EL (cell line): ENCODE measurements at regions not wholly inside any gene's neighbourhood (a gene's known extent, or its start where the extent isn't known, plus 50 kb on each side); places are given as distances from the start of the nearest gene placed in this dataset.
"Not testable (repeated sequence)": the region's sequence is repeated elsewhere in the genome, so short reads cannot be mapped to it uniquely, and the experiment has no call there.

Source experiments
- DNase-seq: peaks from one replicate; pipeline ENCODE4 v3.0.0-alpha.2; 2016

DNA sequence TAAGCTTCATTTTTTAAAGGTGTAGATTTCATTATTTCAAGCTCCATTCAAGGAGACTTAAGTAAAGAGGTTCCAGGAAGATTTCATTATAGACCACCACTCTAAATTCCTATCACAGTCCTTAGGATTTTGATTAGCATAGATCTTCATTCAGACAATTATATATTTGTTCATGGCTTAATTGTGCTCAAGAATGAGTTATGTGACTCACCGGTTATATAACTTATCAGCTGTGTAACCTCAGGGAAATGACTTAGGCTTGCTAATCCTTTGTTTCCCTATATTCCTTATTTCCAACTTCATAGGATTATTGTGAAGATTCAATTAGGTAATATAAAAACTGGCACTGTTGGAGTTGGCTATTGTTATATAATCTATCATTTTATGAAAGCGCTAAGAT is 632.8 kb upstream of the SPRY2 start:
- no peak for DNase-seq

DNA sequence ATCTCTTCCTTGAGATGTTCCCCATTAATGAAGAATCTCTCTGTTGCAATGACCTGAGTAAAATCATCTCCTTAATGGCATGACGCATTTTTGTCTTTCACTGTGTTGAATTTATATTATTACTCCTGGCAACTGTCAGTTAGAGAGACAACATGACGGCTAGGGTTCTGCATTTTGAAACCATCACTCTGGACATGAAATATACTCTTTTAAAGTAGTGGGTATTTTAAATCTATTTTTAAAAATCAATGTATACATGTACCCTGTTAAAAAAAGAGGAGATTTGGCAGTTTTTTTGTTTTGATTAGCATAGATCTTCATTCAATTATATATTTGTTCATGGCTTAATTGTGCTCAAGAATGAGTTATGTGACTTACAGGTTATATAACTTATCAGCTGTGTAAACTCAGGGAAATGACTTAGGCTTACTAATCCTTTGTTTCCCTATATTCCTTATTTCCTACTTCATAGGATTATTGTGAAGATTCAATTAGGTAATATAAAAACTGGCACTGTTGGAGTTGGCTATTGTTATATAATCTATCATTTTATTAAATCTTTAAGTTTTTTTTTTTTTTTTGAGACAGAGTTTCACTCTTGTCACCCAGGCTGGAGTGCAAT is 632.0 kb upstream of the SPRY2 start:
- DNase-seq: no peak

DNA sequence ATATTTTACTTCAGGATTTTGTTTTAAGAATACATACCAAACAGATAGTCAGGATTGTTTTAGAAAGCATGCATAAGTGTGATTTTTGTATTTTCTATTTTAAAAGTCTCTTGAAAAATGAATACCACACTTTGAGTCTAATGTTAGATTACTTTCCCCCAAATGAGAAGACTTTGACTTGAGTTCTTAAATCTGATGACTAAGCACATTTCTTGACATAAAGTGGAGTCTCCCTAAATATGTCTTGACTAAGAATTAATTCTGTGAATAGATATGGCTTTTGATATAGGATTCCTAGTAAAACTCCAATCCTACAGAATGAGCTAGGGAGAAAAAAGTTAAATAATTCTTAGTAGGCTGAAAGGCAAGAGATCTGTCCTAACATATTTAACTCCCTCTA is 624.2 kb upstream of the SPRY2 start:
- no peak for DNase-seq

DNA sequence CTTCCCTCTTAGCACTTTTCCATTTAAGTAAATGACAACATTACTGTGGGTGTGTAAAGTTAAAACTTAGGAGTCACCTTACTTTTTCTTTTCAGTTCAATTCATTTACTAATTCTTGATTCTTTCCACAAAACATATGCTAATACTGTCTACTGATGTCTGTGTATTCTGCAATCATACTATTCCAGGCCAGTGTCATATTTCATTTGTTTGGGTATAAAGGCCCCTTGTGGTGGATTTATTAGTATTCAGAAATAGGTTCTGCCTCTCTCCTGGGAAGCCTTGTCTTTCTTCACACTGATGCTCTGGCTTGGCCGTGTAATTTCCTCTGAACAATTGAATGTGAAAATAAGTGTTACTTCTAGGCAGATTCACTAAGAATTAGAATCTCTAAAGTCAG is 621.9 kb upstream of the SPRY2 start:
- no peak for DNase-seq

DNA sequence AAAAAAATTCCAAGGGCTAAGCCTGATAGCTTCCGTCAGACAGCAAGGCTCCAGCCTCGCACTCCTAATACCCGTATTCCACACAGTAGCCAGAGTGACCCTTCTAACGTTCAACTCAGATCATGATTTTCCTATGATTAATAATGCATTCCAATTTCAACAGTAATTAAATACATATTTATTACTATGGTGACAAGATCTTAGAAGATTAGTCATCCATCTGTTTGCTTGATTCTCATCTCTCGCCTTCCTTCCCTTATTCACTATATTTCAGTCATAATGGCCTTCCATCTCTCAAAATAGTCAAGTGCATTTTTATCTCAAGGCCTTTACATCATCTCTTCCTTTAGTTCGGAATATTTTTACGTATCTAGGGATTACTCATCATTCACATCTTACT is 621.2 kb upstream of the SPRY2 start:
- DNase-seq: no peak

DNA sequence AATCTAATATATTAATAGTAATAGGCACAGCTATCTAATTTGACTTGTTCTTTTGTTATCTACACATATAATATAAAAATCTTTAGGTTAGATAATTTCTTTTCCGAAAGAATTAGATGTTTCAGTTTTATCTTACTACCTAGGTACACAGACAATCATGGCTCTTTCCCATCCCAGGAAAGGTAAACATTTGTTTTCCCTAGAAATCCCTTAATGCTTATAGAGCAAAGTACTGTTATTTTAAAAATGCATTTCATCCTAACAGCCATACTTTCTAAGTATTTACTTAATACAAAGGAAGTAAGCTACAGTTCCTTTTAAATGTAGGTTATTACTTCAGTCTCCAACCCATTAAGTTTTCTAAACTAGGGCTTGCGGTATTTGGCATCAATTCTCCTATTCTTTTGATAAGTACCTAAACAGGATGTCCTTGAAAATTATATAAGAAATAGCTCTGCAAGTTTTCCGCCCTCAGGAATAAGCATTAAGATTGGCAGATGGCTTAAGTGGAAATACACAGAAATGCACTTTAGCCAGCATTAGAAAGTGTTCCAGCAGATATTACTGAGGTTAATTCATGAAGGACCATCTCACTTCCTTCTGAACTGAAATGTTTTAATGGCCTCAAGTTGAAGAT is 616.2 kb upstream of the SPRY2 start:
- DNase-seq: no peak

DNA sequence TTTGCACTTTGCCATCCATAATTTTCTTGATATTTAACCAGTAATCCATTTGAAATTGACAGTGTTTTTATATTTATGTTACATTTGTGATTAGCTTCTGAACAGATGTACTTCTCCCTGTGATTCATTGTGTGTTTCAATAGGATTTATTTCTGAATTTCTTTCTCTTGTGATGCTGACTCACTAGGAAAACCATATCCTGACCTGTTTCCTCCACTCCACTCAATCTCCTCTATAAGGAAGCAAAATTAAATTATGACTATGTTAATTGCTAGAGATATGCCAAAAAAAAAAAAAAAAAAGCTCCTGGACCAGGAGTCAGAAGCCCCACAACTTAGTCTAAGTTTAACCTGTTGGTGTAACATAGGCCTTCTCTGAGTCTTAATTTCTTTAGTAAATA is 614.6 kb upstream of the SPRY2 start:
- no peak for DNase-seq

DNA sequence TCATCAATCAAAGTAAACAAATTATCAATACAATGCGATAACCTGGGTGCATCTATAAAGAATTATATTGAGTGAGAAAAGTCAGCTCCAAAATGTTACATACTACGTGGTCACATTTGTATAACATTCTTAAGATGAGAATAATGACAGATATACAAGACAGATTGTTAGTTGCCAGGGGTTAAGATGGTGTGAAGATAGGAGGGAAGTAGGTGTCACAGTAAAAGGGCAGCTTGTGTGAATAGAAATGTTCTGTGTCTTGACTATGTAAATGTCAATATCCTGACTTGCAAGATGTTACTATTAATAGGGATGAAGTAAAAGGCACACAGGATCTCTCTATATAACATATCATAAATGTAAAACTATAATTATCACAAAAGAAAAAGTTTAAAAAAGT is 611.2 kb upstream of the SPRY2 start:
- DNase-seq: no peak

DNA sequence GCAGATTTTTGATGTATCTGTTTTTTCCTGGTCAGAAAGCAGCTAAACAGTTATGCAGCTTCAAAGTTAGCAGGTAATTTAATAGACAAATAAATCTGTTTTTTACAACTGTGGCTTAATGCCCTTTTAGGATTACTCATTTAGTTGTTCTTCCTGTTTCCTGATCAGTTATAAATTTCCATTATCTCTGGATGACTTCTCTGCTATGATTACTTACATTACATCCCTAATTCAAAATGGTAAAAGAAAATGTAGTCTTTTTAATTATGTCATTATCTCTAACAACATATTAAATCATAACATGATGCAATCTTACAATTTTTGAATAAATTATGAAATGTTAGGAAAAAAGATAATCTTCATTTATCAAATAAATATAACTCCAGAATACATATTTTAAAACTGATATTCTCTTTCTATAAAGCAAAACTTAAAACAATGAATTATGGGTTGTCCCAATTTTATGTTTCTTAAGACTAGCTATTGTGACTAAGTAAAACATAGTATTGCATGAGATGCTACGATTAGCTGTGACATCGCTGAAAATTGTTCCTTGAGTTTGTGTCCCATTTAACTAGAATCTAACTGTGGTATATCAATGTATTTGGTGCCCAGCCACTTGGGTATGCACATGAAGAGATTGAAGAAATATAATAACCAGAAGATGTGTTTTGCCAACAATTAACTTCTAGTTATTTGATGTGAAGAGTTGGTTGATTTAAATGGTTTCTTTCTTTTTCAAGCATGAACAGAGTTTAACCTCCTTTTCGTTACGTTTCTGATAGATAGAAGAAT is 605.3 kb upstream of the SPRY2 start:
- DNase-seq: no peak

DNA sequence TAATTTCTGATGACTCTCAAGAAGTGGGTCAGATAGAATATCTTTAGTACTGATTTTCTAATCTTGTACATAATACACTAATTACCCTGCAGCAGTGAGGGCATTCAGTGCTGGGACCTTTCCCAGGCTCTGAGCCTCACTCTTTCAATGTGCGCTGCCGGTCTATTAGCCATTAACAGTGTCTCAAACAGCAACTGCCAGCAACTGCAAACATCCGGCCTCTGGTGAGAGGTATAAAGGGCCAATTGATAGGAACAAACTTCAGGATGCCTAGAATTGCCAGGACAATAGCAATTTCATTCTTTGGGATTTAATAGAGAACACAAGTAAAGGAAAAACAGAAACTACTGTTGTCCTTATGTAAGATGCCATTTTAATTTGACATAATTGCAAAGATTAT is 604.4 kb upstream of the SPRY2 start:
- DNase-seq: no peak

DNA sequence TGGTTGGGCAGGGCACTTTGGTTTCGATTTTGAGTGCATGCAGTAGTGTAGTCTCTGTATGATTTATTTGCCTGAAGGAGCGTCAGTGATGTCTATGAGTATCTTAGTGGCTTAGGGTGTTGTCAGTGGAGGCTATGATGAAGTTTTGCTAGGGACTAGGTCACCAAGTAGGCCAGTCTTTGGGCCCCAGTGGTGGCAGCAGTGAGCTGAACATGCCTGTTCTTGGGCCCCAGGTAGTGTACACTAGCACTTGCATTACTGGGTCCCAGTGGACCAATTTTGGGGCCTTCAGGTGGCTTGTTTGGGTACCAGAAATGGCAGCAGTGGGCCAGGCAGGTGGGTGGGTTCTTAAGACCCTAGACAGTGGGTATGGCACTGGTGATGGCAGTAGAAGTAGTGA is 598.7 kb upstream of the SPRY2 start:
- no peak for DNase-seq

DNA sequence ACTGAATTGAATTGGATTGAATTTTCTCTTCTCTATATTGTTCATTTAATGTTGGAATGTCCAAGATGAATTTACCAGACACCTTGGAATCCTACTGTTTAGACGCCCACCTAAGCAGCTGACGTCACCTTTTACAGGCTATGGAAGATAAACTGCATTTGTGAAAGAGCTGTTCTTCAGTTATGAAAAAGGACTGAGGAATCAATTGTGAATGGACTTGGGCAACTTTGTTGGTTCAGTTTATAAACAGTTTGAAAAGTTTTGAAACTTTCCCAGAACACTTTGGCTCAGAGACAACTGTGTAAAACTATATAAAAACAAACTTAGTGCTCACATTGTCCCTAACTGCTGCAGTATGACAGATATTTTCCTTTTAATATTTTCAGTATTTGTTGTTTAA is 590.8 kb upstream of the SPRY2 start:
- no peak for DNase-seq

DNA sequence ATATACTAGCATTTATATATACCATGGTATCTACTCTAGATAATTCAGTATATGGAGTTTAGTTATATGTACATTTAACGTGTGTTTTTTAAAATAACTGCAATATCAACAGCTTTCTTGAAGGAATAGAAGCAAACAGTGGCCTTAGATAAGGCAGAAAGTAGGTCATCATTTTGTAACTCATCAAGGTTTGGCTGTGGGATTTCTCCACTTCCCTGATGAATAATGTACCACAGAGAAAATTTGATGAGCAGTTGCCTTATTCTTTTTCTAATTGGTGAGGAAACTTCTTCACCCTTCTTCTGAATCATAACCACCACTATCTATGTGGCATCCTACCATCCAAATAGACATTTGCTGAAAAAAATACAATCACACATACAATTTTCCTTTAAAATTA is 590.2 kb upstream of the SPRY2 start:
- no peak for DNase-seq

DNA sequence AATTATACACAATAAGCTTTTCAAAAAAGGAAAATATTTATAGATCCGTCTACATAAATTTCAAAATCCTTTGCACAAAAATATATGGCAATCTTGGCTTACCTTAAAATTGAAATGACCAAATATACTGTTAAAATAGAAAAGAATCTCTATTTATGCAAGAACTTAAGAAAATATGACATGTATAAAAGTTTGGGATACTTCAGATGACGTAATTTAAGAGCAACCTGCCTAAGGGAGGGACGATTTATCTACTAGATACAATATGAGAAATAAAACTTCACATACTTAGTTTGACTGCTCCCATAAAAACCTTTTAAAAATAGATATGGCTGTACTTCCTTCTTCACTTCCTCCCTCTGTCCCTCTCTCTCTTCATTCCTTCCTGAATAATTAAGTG is 587.3 kb upstream of the SPRY2 start:
- no peak for DNase-seq

DNA sequence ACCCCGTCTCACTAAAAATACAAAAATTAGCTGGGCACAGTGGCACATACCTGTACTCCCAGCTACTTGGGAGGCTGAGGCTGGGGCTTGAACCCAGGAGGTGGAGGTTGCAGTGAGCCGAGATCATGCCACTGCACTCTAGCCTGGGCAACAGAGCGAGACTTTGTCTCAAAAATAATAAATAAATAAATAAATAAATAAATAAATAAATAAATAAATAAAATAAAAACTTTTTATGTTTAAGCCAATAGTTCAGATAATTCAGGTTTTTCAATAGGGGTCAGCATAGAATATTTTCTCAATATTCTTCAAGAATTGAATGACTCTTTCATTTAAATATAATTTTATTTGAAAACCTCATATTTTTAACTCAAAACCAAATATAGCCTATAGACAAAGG is 585.1 kb upstream of the SPRY2 start:
- not testable (repeated sequence) for DNase-seq

DNA sequence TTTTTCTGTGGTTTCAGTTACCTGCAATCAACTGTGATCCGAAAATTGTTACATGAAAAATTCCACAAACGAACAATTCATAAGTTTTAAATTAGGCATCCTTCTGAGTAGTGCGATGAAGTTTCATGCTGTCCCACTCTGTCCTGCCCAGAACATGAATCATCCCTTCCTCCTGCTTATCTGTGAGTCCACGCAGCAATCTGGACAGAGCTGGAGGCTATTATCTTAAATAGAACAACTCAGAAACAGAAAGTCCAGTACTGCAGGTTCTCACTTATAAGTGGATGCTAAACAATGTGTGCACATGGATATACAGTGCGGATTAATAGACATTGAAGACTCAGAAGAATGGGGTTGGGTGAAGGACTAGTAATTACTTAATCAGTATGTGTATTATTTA is 583.7 kb upstream of the SPRY2 start:
- no peak for DNase-seq

DNA sequence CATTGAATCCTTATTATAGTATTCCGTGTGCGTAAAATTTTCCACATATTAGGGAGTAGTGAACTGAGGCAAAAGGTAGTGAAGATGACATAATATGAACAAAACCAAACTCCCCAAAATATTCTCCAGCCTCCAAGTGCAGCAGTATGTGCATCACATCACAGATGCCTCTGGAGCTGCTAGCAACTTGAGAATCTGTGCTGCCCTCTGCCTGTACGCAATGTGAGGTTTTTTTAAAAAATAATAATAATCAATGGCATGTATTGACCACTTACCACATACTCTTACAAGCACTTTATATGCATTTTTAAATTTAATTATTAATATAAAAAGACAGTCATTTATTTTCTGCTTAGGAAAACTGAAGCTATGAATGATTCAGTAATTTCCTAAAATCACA is 583.0 kb upstream of the SPRY2 start:
- no peak for DNase-seq

DNA sequence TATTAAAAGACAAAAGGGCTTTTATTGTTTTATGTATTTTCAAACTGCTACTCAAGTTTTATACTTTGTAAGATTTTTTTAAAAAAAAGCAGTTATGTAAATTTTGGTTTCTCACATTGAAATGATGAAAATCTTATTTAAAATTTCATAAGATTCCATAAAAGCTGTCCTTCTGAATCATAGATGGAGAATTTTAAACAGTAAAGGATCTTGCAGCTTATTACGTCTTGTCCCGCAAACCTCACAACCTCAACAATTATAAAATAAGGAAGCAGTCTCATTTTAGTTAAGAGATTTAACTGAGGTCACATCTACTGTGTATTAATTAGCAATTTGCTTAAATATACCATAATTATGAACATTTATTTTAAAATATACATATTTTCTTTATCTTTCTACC is 581.0 kb upstream of the SPRY2 start:
- DNase-seq: no peak

DNA sequence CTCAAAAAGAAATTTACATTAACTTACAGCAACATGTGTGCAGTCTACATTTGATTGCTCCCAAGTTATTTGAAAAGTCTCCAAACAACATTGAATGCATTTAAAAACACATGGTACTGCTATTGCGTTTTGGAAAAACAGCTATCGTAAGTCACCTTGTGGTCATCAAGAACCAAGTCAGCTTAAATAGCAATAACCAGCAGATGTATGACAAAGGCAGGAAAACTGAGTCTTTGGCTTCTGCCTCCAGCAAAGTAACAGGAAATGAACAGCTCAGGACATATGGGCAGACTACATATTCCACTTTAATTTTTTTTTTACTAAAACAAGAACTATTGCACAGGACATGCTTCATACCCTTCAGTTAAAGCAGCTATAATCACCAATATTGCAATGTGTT is 580.6 kb upstream of the SPRY2 start:
- DNase-seq: no peak

DNA sequence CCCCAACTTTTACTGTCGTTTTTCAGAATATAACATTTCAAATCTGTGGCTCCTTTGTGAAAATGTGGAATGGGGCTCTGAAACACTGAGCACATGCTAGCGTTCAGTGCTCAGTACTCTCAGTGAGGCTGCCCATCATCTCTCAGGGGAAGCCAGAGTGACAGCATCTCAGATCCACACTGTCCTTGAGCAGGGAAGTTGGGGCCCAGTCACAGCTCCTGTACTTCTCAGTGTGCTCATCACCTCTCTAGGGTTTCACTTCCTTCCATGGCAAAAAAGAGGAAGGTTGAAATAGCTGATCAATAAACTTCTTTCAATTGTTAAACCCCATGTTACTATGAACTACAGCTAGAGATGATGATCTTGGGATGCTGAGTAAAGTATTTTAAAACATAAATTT is 565.9 kb upstream of the SPRY2 start:
- DNase-seq: no peak

DNA sequence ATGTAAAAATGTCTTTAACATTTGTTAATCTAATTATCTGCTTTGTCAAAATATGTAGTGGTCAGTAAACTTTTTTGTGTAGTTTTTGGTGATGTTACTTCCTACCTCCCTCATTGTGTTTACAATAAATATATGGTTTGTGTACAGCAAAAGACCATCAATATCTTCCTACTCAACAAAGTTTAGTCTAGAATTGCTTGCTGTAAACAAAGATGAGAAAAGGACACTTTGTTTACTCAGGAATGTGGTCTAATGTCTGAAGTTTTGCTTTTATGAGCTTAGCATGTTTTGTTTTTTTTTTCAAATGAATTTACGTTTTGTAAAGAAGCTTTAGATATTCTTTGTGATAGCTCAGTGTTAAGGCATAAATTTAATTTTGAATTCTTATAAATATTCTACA is 563.5 kb upstream of the SPRY2 start:
- no peak for DNase-seq

DNA sequence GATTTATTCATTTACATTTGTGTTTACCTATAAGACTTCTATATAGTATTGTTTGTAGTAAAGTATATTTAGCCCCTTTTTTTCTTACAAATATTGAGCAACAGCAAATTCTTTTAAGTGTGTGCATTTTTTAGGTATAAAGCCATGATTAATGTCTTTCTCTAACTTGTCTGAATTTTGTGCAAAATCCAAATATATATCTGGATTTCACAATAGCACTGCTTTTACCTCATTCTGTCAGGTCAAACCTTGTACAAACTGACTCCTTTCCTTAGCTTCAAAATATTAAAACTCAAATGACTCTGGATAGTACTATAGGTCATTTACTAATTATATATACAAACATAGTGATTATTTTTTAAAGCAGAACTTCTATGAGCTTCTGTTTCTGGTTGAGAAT is 563.0 kb upstream of the SPRY2 start:
- no peak for DNase-seq

DNA sequence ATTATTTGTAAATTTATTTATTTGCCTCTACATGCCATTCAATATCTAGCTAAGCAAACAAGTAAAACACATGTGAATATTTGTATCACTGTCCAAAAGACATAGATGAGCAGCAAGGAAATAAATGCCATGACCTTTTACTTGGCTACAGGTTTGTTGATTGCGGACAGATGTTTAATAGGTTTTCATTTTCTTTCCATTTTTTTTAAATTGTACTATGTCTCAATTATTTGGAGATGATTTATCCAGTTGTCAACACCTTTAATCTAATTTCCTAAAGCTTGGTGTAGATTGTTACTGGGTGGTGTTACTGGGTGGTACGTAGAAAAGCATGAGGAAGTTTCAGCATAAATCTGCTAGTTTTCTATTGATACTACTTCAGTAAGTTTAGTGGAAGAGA is 560.6 kb upstream of the SPRY2 start:
- no peak for DNase-seq

DNA sequence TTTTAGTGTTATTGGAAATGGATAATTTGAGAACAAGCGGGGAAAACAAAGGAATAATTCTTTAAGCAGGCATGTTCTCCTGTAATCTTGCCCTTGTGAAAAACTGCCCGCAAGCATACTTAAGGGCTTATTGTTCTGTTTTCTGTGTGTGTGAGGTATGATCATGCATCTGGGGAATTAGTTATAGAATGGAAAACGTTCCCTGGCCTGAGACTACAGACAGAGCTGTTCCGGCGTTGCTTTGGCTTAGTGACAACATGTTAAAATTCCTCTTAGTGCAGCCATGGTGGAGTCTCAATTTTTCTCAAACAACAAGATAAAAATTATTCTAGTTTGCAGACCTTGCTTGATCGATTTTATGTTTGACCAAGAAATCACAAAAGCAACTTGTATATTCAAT is 560.2 kb upstream of the SPRY2 start:
- DNase-seq: no peak

DNA sequence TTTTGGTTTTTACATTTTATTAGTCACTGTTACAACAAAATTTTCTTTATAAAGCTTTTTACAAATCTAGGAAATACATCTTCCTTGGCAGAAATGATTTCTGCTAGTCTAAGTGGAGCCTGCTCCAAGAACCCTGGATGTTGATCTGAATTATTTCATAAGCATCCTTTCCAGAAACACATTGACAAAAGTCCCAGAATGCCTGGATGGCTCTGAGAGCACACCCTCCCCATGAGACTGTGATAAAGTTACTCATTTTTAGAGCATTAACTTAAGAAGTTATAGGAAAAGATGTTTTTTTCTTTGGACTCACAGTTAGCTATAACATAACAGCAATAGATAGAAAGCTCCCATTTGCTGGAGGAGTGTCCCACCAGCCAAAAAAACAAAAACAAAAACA is 559.6 kb upstream of the SPRY2 start:
- DNase-seq: no peak
